Adrenal gland (tissue), 5 donors: ENCODE measurements at regions not wholly inside any gene's neighbourhood (a gene's known extent, or its start where the extent isn't known, plus 50 kb on each side); places are given as distances from the start of the nearest gene placed in this dataset.

ENCODE experiments used
- POLR2A ChIP-seq, 2 donors: fragments of 450-650 bp; IDR thresholded peaks; one replicate each; pipeline ENCODE4 v1.6.1; 2017; ENCODE audit warnings: antibody characterized with exemption in 2 of 2, mild to moderate bottlenecking in 2 of 2, moderate library complexity in 1 of 2
- TF ChIP-seq, protein P1 (sequence below), 6 experiments: fragments of 450-650 bp in 4 of 6; fragments of 200-600 bp in 2 of 6; sonication (generic) in 1 of 6; IDR thresholded peaks; 1 replicate in 5 of 6; 2 replicates in 1 of 6; pipeline versions ENCODE4 v1.5.1 to v1.8.0; 2016 to 2021; ENCODE audit warnings: antibody characterized with exemption in 6 of 6, mild to moderate bottlenecking in 2 of 6, moderate library complexity in 1 of 6
- donor health status: DM: no; HTN: no; CAD: no.

DNA sequence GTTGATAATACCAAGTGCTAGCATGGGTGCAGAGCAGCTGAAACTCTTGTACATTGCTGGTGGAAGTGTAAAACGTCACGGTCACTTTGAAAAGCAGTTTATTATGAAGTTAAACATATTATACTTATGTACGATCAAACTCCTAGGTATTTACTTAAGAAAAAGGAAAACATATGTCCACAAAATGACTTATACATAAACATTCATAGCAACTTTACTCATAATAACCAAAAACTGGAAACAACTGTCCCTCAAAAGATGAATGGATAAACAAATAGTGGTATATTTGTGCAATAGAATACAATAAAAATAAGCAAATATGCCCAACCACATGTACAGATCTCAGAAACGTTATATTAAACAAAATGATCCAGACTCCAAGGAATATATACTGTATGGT, 92.3 kb upstream of the TRIO start:
- TF ChIP-seq, protein P1, sequence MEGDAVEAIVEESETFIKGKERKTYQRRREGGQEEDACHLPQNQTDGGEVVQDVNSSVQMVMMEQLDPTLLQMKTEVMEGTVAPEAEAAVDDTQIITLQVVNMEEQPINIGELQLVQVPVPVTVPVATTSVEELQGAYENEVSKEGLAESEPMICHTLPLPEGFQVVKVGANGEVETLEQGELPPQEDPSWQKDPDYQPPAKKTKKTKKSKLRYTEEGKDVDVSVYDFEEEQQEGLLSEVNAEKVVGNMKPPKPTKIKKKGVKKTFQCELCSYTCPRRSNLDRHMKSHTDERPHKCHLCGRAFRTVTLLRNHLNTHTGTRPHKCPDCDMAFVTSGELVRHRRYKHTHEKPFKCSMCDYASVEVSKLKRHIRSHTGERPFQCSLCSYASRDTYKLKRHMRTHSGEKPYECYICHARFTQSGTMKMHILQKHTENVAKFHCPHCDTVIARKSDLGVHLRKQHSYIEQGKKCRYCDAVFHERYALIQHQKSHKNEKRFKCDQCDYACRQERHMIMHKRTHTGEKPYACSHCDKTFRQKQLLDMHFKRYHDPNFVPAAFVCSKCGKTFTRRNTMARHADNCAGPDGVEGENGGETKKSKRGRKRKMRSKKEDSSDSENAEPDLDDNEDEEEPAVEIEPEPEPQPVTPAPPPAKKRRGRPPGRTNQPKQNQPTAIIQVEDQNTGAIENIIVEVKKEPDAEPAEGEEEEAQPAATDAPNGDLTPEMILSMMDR (IDR thresholded peaks at IDR 0.05), result no peak
- no peak for TF ChIP-seq POLR2A (IDR thresholded peaks at IDR 0.05)
